GM12878 (cell line): ENCODE measurements at regions not wholly inside any gene's neighbourhood (a gene's known extent, or its start where the extent isn't known, plus 50 kb on each side); places are given as distances from the start of the nearest gene placed in this dataset.
A peak's percentile ranks its signal among the peaks of the same experiment; 100 is the strongest.
"Not testable (repeated sequence)": the region's sequence is repeated elsewhere in the genome, so short reads cannot be mapped to it uniquely, and the experiment has no call there.

ENCODE experiments used
- ATAC-seq: fragments of 200-7000 bp; cut with Tn5 transposase; 3 replicates; pipeline ENCODE4 v1.9.1; 2020; ENCODE audit warnings: mild to moderate bottlenecking, moderate library complexity
- BruUV-seq: library from RNA; stranded (reverse); fragments of 400-500 nt; replicated peaks from 2 replicates; lab custom pipeline; 2021; lab: Mats Ljungman, UMichigan
- CTCF ChIA-PET: fragments of 300-600 bp; sonication (Branson Sonifier 250); formaldehyde crosslinking; extraction: SDS; loops from one replicate; lab custom pipeline; 2021; ENCODE audit warnings: inconsistent platforms; lab: Yijun Ruan, JAX
- POLR2A ChIA-PET: fragments of 350-600 bp; formaldehyde crosslinking; extraction: SDS; loops from one replicate; lab custom pipeline; 2021; ENCODE audit warnings: inconsistent platforms; lab: Charles Lee
- RAD21 ChIA-PET: fragments of 300-600 bp; sonication (Branson Sonifier 250); formaldehyde crosslinking; loops from one replicate; lab custom pipeline; 2023; ENCODE audit warnings: antibody characterized with exemption; ENCODE audit not compliant: unreplicated experiment; lab: Charles Lee
- SMC1A ChIA-PET: fragments of 300-600 bp; sonication (Branson Sonifier 250); formaldehyde crosslinking; loops from one replicate; lab custom pipeline; 2023; ENCODE audit not compliant: unreplicated experiment, uncharacterized antibody; lab: Charles Lee
- DNase-seq: peaks from one replicate; pipeline ENCODE4 v3.0.0-alpha.2; 2011; ENCODE audit warnings: low read depth, low spot score
- FAIRE-seq: peaks from 3 replicates; lab custom pipeline; 2011; peaks lifted over from hg19 to GRCh38; lab: Jason Lieb, UNC
- H2AFZ ChIP-seq: 2 replicates; pipeline ENCODE4 v1.6.0; 2011; ENCODE audit warnings: low read depth, low read length, control low read depth; ENCODE audit not compliant: control insufficient read depth
- H3K27ac ChIP-seq: 2 replicates; pipeline ENCODE4 v1.5.1; 2011; ENCODE audit warnings: control low read depth; ENCODE audit not compliant: control insufficient read depth, insufficient read depth
- H3K27me3 ChIP-seq, 2 experiments: replicated peaks in 1 of 2; 2 replicates each; pipeline versions ENCODE4 v1.6.0 to v1.6.1; 2011; ENCODE audit warnings: low read length in 1 of 2; ENCODE audit not compliant: control insufficient read depth in 2 of 2, insufficient read depth in 2 of 2
- H3K36me3 ChIP-seq, 2 experiments: 2 replicates each; pipeline ENCODE4 v1.5.1; 2011; ENCODE audit warnings: low read length in 1 of 2; ENCODE audit not compliant: control insufficient read depth in 2 of 2, insufficient read depth in 2 of 2
- H3K4me1 ChIP-seq: 2 replicates; pipeline ENCODE4 v1.6.1; 2011; ENCODE audit warnings: mild to moderate bottlenecking, low read length, moderate library complexity, mixed read lengths; ENCODE audit not compliant: control insufficient read depth, insufficient read depth
- H3K4me2 ChIP-seq: 2 replicates; pipeline ENCODE4 v1.6.0; 2011; ENCODE audit warnings: control low read depth; ENCODE audit not compliant: control insufficient read depth, insufficient read depth
- H3K4me3 ChIP-seq: fragments of 200-600 bp; sonication (generic); 2 replicates; pipeline ENCODE4 v1.5.1; 2016
- H3K79me2 ChIP-seq: 2 replicates; pipeline ENCODE4 v1.6.0; 2011; ENCODE audit warnings: low read length; ENCODE audit not compliant: control insufficient read depth, insufficient read depth
- H3K9ac ChIP-seq: 2 replicates; pipeline ENCODE4 v1.8.0; 2011; ENCODE audit warnings: low read length, control low read depth, mixed read lengths; ENCODE audit not compliant: control insufficient read depth, insufficient read depth
- H3K9me3 ChIP-seq: replicated peaks from 3 replicates; pipeline ENCODE4 v1.5.1; 2011; ENCODE audit warnings: mild to moderate bottlenecking, low read length; ENCODE audit not compliant: control insufficient read depth, insufficient read depth
- H4K20me1 ChIP-seq: 2 replicates; pipeline ENCODE4 v1.6.0; 2011; ENCODE audit not compliant: control insufficient read depth, insufficient read depth
- ATF7 ChIP-seq: fragments of 450-650 bp; IDR thresholded peaks from 2 replicates; pipeline ENCODE4 v1.6.1; 2016; ENCODE audit warnings: low read depth, mild to moderate bottlenecking
- BACH1 ChIP-seq: fragments of 450-650 bp; IDR thresholded peaks from 2 replicates; pipeline ENCODE4 v1.6.1; 2017; ENCODE audit warnings: mild to moderate bottlenecking, borderline replicate concordance
- CREB1 ChIP-seq: IDR thresholded peaks from 2 replicates; pipeline ENCODE4 v1.6.1; 2012; ENCODE audit warnings: low read depth, mild to moderate bottlenecking, inconsistent platforms
- CREM ChIP-seq: IDR thresholded peaks from 2 replicates; pipeline ENCODE4 v1.6.1; 2014; ENCODE audit warnings: antibody characterized with exemption, low read depth
- EGR1 ChIP-seq, 2 experiments: IDR thresholded peaks; 1 replicate in 1 of 2; 2 replicates in 1 of 2; pipeline ENCODE4 v1.6.1; 2011 to 2012; ENCODE audit warnings: low read depth in 2 of 2, low read length in 2 of 2, borderline replicate concordance in 1 of 2, mild to moderate bottlenecking in 1 of 2, moderate library complexity in 1 of 2
- HCFC1 ChIP-seq: fragments of 150-350 bp; IDR thresholded peaks from 2 replicates; pipeline ENCODE4 v1.6.1; 2014; ENCODE audit warnings: low read length
- NBN ChIP-seq: fragments of 450-650 bp; IDR thresholded peaks from 2 replicates; pipeline ENCODE4 v1.6.1; 2016
- NFYB ChIP-seq: IDR thresholded peaks from 2 replicates; pipeline ENCODE4 v1.6.1; 2011; ENCODE audit warnings: low read depth, mild to moderate bottlenecking, low read length, improper control_type of control experiment, moderate library complexity; ENCODE audit not compliant: insufficient read depth
- NR2F1 ChIP-seq: fragments of 450-650 bp; conservative IDR thresholded peaks from 2 replicates; pipeline ENCODE4 v1.6.1; 2017; ENCODE audit warnings: mild to moderate bottlenecking
- POLR2A ChIP-seq: IDR thresholded peaks from 2 replicates; pipeline ENCODE4 v1.6.1; 2011; ENCODE audit warnings: low read depth, mild to moderate bottlenecking, low read length
- POLR2AphosphoS2 ChIP-seq: IDR thresholded peaks from 2 replicates; pipeline ENCODE4 v1.6.1; 2011; ENCODE audit warnings: low read depth, mild to moderate bottlenecking, low read length, improper control_type of control experiment, moderate library complexity
- POLR2AphosphoS5 ChIP-seq: IDR thresholded peaks from 2 replicates; pipeline ENCODE4 v1.6.1; 2011; ENCODE audit warnings: mild to moderate bottlenecking, low read length, inconsistent platforms
- RFX5 ChIP-seq: IDR thresholded peaks from 2 replicates; pipeline ENCODE4 v1.6.1; 2011; ENCODE audit warnings: low read depth, low read length, improper control_type of control experiment
- SIX5 ChIP-seq: IDR thresholded peaks from 2 replicates; pipeline ENCODE4 v1.6.1; 2011; ENCODE audit warnings: mild to moderate bottlenecking, low read depth, low read length, moderate library complexity; ENCODE audit not compliant: severe bottlenecking
- SP1 ChIP-seq: IDR thresholded peaks from one replicate; pipeline ENCODE4 v1.6.1; 2011; ENCODE audit warnings: low read depth, low read length
- SRF ChIP-seq, 2 experiments: IDR thresholded peaks; 2 replicates each; pipeline ENCODE4 v1.6.1; 2011; ENCODE audit warnings: low read depth in 2 of 2, low read length in 2 of 2, mild to moderate bottlenecking in 1 of 2, moderate library complexity in 1 of 2
- TCF12 ChIP-seq: IDR thresholded peaks from 2 replicates; pipeline ENCODE4 v1.6.1; 2011; ENCODE audit warnings: low read depth, mild to moderate bottlenecking, low read length
- YY1 ChIP-seq: IDR thresholded peaks from 2 replicates; pipeline ENCODE4 v1.6.1; 2011; ENCODE audit warnings: low read depth, mild to moderate bottlenecking, low read length
- ZBED1 ChIP-seq: IDR thresholded peaks from 2 replicates; pipeline ENCODE4 v1.6.1; 2016; ENCODE audit warnings: borderline replicate concordance
- WGBS: methylation state at CpG from one replicate; pipeline ENCODE4 v1.1.6; 2016; ENCODE audit warnings: low lambda C conversion rate; ENCODE audit not compliant: insufficient replicate concordance, insufficient coverage; ENCODE audit errors: missing lambda C conversion rate; 5-methylcytosine and 5-hydroxymethylcytosine counted together
- in situ Hi-C: fragments of 300-500 bp; cut with MboI; formaldehyde crosslinking; loops from 9 replicates; pipeline ENCODE4 v1.14.3; 2018; ENCODE audit warnings: mixed read lengths
- intact Hi-C: fragments of 100-400 bp; cut with micrococcal nuclease; formaldehyde crosslinking; loops from one replicate; pipeline ENCODE4 v1.14.2; 2022; ENCODE audit not compliant: unreplicated experiment
- TF ChIP-seq, protein P1 (sequence below): IDR thresholded peaks from 2 replicates; pipeline ENCODE4 v1.6.1; 2012; ENCODE audit warnings: low read depth, low read length, improper control_type of control experiment
- TF ChIP-seq, protein P2 (sequence below): IDR thresholded peaks from 2 replicates; pipeline ENCODE4 v1.6.1; 2011; ENCODE audit warnings: low read depth, mild to moderate bottlenecking, low read length, moderate library complexity, borderline replicate concordance; ENCODE audit errors: extremely low read depth
- TF ChIP-seq, protein P3 (sequence below): fragments of 450-650 bp; IDR thresholded peaks from 2 replicates; pipeline ENCODE4 v1.6.1; 2018; ENCODE audit warnings: borderline replicate concordance, mild to moderate bottlenecking; ENCODE audit not compliant: partially characterized antibody

DNA sequence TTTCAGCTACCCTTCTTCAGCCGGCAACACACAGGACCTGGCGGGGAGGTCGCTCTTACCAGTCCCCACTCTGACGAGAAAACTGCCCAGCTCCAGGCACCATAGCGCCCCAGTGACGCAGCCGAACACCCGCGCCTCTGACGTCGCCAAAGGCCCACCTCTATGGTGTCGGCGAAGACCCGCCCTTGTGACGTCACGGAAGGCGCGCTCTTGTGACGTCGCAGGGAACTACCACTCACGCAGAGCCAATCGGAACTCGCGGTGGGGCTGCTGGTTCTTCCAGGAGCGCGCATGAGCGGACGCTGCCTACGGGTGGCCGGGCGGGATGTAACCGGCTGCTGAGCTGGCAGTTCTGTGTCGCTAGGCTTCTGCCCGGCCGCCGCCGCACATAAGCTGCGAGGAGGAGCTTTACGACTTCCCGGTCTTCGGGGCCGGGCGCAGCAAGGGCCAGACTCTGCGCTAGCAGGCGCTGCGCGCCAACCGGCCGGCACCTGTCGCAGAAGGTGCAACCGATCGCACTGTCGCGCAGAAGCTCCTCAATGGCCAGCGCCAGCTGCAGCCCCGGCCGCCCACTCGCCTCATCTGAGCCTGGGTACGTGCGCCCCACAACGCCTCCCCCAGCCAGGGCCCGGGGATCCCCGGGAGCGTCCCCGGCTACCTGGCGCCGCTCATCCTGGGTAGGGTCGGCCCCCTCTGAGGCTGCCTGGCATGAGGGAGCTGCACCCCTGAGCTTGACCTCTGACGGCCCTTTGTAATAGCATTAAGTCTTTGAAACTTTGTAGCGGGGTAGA, 121.3 kb upstream of the FBXO28 start:
- H3K4me2 ChIP-seq, in situ Hi-C loops, RAD21 ChIA-PET, H4K20me1 ChIP-seq, POLR2A ChIA-PET, H3K36me3 ChIP-seq, H3K9me3 ChIP-seq, FAIRE-seq, intact Hi-C loops, SMC1A ChIA-PET, H3K4me1 ChIP-seq, H3K79me2 ChIP-seq, H3K27me3 ChIP-seq: not testable (repeated sequence)
- Histone ChIP-seq H3K9ac (peak overlapping the region; percentile 67; the same call in 1 of the 2 replicates), H3K27ac (peak overlapping the region; percentile 74), H2AFZ (peak overlapping the region; percentile 69), H3K4me3 (peak overlapping the region; percentile 94)
- ATAC-seq, result peak; percentile 100
- 2% methylated on average over 52 of the region's 70 CpGs for WGBS
- TF ChIP-seq NR2F1 (0 out of 2 replicates have a peak, but pooled peaks have one; percentile 54), POLR2AphosphoS5 (peak; percentile 31; the same call in 1 of the 2 replicates), TCF12 (0 out of 2 replicates have a peak, but pooled peaks have one; percentile 3), SRF (IDR thresholded peaks at IDR 0.05; ENCODE audit: low read depth in 2 of 2, low read length in 2 of 2) (peak in 1 of 2 experiments; percentile 60; a peak in 1 of 4 replicates), CREB1 (peak; percentile 96), ZBED1 (peak; percentile 76; the same call in 1 of the 2 replicates), POLR2AphosphoS2 (peak; percentile 32; the same call in 1 of the 2 replicates), CREM (peak; percentile 99), YY1 (peak; percentile 66), EGR1 (IDR thresholded peaks at IDR 0.05; ENCODE audit: borderline replicate concordance in 1 of 2, low read depth in 2 of 2, low read length in 2 of 2) (peak in 1 of 2 experiments; percentile 28; a peak in 1 of 3 replicates), HCFC1 (peak; percentile 69), NBN (peak; percentile 72; the same call in 1 of the 2 replicates), NFYB (peak; percentile 73; the same call in 1 of the 2 replicates), ATF7 (peak; percentile 43; the same call in 1 of the 2 replicates), BACH1 (0 out of 2 replicates have a peak, but pooled peaks have one; percentile 30), POLR2A (0 out of 2 replicates have a peak, but pooled peaks have one; percentile 43), SIX5 (peak; percentile 40), RFX5 (0 out of 2 replicates have a peak, but pooled peaks have one; percentile 32), SP1 (peak; percentile 82)
- TF ChIP-seq, protein P1, sequence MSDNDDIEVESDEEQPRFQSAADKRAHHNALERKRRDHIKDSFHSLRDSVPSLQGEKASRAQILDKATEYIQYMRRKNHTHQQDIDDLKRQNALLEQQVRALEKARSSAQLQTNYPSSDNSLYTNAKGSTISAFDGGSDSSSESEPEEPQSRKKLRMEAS, result 0 out of 2 replicates have a peak, but pooled peaks have one; percentile 9
- TF ChIP-seq, protein P2, sequence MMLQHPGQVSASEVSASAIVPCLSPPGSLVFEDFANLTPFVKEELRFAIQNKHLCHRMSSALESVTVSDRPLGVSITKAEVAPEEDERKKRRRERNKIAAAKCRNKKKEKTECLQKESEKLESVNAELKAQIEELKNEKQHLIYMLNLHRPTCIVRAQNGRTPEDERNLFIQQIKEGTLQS, result peak; percentile 43; the same call in 1 of the 2 replicates
- TF ChIP-seq, protein P3, sequence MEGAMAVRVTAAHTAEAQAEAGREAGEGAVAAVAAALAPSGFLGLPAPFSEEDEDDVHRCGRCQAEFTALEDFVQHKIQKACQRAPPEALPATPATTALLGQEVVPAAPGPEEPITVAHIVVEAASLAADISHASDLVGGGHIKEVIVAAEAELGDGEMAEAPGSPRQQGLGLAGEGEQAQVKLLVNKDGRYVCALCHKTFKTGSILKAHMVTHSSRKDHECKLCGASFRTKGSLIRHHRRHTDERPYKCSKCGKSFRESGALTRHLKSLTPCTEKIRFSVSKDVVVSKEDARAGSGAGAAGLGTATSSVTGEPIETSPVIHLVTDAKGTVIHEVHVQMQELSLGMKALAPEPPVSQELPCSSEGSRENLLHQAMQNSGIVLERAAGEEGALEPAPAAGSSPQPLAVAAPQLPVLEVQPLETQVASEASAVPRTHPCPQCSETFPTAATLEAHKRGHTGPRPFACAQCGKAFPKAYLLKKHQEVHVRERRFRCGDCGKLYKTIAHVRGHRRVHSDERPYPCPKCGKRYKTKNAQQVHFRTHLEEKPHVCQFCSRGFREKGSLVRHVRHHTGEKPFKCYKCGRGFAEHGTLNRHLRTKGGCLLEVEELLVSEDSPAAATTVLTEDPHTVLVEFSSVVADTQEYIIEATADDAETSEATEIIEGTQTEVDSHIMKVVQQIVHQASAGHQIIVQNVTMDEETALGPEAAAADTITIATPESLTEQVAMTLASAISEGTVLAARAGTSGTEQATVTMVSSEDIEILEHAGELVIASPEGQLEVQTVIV, result peak; percentile 82
- DNase-seq, result peak; percentile 89
- CTCF ChIA-PET, result interaction anchor here (0.6 to 1.5 kb wide), 2 partner anchors 56 to 194 kb away, joined by 3 read pairs; no protein-coding TSS in a partner anchor
- BruUV-seq, result TSS peak; percentile 67
